ENCODE measurements at regions not wholly inside any gene's neighbourhood (a gene's known extent, or its start where the extent isn't known, plus 50 kb on each side); places are given as distances from the start of the nearest gene placed in this dataset.

- TF ChIP-seq CTCF (IDR thresholded peaks at IDR 0.05; ENCODE audit: insufficient read depth, low read length, poor library complexity, severe bottlenecking): no peak
- no peaks in the 10 kb centered on the region for H3K36me3 ChIP-seq (ENCODE audit: control insufficient read depth, insufficient read depth, low read length)
- no peak for DNase-seq (ENCODE audit: extremely low read depth, insufficient read length)
- H3K4me3 ChIP-seq (replicated peaks; ENCODE audit: low read depth, low read length): no peak overlapping the region
- no peaks in the 10 kb centered on the region; the same call in 1 of the 2 replicates for H3K27me3 ChIP-seq (replicated peaks; ENCODE audit: control insufficient read depth, insufficient read depth, low read length)
Observed at GRCh38 chr16:55941552-55941951, 66.4 kb upstream of the CES5A start.

- TF ChIP-seq CTCF (IDR thresholded peaks at IDR 0.05; ENCODE audit: insufficient read depth, low read length, poor library complexity, severe bottlenecking): no peak
- Histone ChIP-seq H3K36me3 (ENCODE audit: control insufficient read depth, insufficient read depth, low read length) (no peaks in the 10 kb centered on the region), H3K4me3 (replicated peaks; ENCODE audit: low read depth, low read length) (no peak overlapping the region), H3K27me3 (replicated peaks; ENCODE audit: control insufficient read depth, insufficient read depth, low read length) (no peaks in the 10 kb centered on the region; the same call in 1 of the 2 replicates)
- DNase-seq (ENCODE audit: extremely low read depth, insufficient read length): no peak
Observed at GRCh38 chr16:55938126-55938525, 63.0 kb upstream of the CES5A start.

- no peaks in the 10 kb centered on the region; the same call in none of the 2 replicates for H3K27me3 ChIP-seq (replicated peaks; ENCODE audit: control insufficient read depth, insufficient read depth, low read length)
- no peak for DNase-seq (ENCODE audit: extremely low read depth, insufficient read length)
- H3K36me3 ChIP-seq (ENCODE audit: control insufficient read depth, insufficient read depth, low read length): no peaks in the 10 kb centered on the region
- no peak for TF ChIP-seq CTCF (IDR thresholded peaks at IDR 0.05; ENCODE audit: insufficient read depth, low read length, poor library complexity, severe bottlenecking)
- H3K4me3 ChIP-seq (replicated peaks; ENCODE audit: low read depth, low read length): no peak overlapping the region
Observed at GRCh38 chr16:55933038-55933437, 57.9 kb upstream of the CES5A start.

- DNase-seq (ENCODE audit: extremely low read depth, insufficient read length): no peak
- TF ChIP-seq CTCF (IDR thresholded peaks at IDR 0.05; ENCODE audit: insufficient read depth, low read length, poor library complexity, severe bottlenecking): no peak
- H3K27me3 ChIP-seq (replicated peaks; ENCODE audit: control insufficient read depth, insufficient read depth, low read length): no peaks in the 10 kb centered on the region; the same call in 1 of the 2 replicates
- H3K36me3 ChIP-seq (ENCODE audit: control insufficient read depth, insufficient read depth, low read length): no peaks in the 10 kb centered on the region
- H3K4me3 ChIP-seq (replicated peaks; ENCODE audit: low read depth, low read length): no peak overlapping the region
Observed at GRCh38 chr16:55930036-55930435, 54.9 kb upstream of the CES5A start.

- H3K27me3 ChIP-seq (replicated peaks; ENCODE audit: control insufficient read depth, insufficient read depth, low read length): no peaks in the 10 kb centered on the region; the same call in 1 of the 2 replicates
- H3K4me3 ChIP-seq (replicated peaks; ENCODE audit: low read depth, low read length): no peak overlapping the region
- no peak for TF ChIP-seq CTCF (IDR thresholded peaks at IDR 0.05; ENCODE audit: insufficient read depth, low read length, poor library complexity, severe bottlenecking)
- H3K36me3 ChIP-seq (ENCODE audit: control insufficient read depth, insufficient read depth, low read length): no peaks in the 10 kb centered on the region
- DNase-seq (ENCODE audit: extremely low read depth, insufficient read length): no peak
Observed at GRCh38 chr16:55929181-55929580, 54.0 kb upstream of the CES5A start.

- Histone ChIP-seq H3K27me3 (replicated peaks; ENCODE audit: control insufficient read depth, insufficient read depth, low read length) (no peaks in the 10 kb centered on the region; the same call in 1 of the 2 replicates), H3K4me3 (replicated peaks; ENCODE audit: low read depth, low read length) (no peak overlapping the region), H3K36me3 (ENCODE audit: control insufficient read depth, insufficient read depth, low read length) (no peaks in the 10 kb centered on the region)
- TF ChIP-seq CTCF (IDR thresholded peaks at IDR 0.05; ENCODE audit: insufficient read depth, low read length, poor library complexity, severe bottlenecking): no peak
- no peak for DNase-seq (ENCODE audit: extremely low read depth, insufficient read length)
Observed at GRCh38 chr16:55925242-55925641, 50.1 kb upstream of the CES5A start.

All from GM06990 (cell line).